Smooth muscle cell (in vitro differentiated cells): ENCODE measurements at regions not wholly inside any gene's neighbourhood (a gene's known extent, or its start where the extent isn't known, plus 50 kb on each side); places are given as distances from the start of the nearest gene placed in this dataset.

Experiments used
- DNase-seq: peaks from one replicate; lab custom pipeline; 2025; ENCODE audit not compliant: unreplicated experiment; lab: John Stamatoyannopoulos, UW
- H2AFZ ChIP-seq: fragments of 200-600 bp; sonication (generic); 2 replicates; pipeline ENCODE4 v1.6.0; 2016; ENCODE audit warnings: antibody characterized with exemption, low read depth, mild to moderate bottlenecking
- H3F3A ChIP-seq: fragments of 200-600 bp; sonication (generic); 2 replicates; pipeline ENCODE4 v1.6.0; 2017; ENCODE audit warnings: antibody characterized with exemption, low read depth
- H3K27ac ChIP-seq: fragments of 200-600 bp; sonication (generic); 2 replicates; pipeline ENCODE4 v1.5.1; 2016; ENCODE audit warnings: low read depth, mild to moderate bottlenecking
- H3K27me3 ChIP-seq: fragments of 200-600 bp; sonication (generic); 2 replicates; pipeline ENCODE4 v1.6.1; 2016; ENCODE audit warnings: low read depth, mild to moderate bottlenecking
- H3K36me3 ChIP-seq: fragments of 200-600 bp; sonication (generic); 2 replicates; pipeline ENCODE4 v1.5.1; 2016; ENCODE audit warnings: low read depth
- H3K4me1 ChIP-seq: fragments of 200-600 bp; sonication (generic); 2 replicates; pipeline ENCODE4 v1.5.1; 2016; ENCODE audit warnings: low read depth
- H3K4me2 ChIP-seq: fragments of 200-600 bp; sonication (generic); 2 replicates; pipeline ENCODE4 v1.6.0; 2016; ENCODE audit warnings: mild to moderate bottlenecking
- H3K4me3 ChIP-seq: fragments of 200-600 bp; sonication (generic); 2 replicates; pipeline ENCODE4 v1.5.1; 2016; ENCODE audit warnings: mild to moderate bottlenecking
- H3K79me2 ChIP-seq: fragments of 200-600 bp; sonication (generic); 2 replicates; pipeline ENCODE4 v1.6.0; 2016; ENCODE audit warnings: low read depth, mild to moderate bottlenecking
- H3K9ac ChIP-seq: fragments of 200-600 bp; sonication (generic); 2 replicates; pipeline ENCODE4 v1.6.0; 2016; ENCODE audit warnings: low read depth
- H3K9me3 ChIP-seq: fragments of 200-600 bp; sonication (generic); replicated peaks from 2 replicates; pipeline ENCODE4 v1.5.1; 2016; ENCODE audit warnings: low read depth
- H4K20me1 ChIP-seq: fragments of 200-600 bp; sonication (generic); 2 replicates; pipeline ENCODE4 v1.6.0; 2016; ENCODE audit warnings: low read depth
- WGBS: methylation state at CpG from one replicate; pipeline ENCODE4 v1.1.7; 2016; ENCODE audit warnings: low lambda C conversion rate; 5-methylcytosine and 5-hydroxymethylcytosine counted together
- TF ChIP-seq, protein P1 (sequence below): fragments of 200-600 bp; sonication (generic); IDR thresholded peaks from 2 replicates; pipeline ENCODE4 v1.5.1; 2017; ENCODE audit warnings: borderline replicate concordance, mild to moderate bottlenecking, antibody characterized with exemption; ENCODE audit not compliant: insufficient read depth, poor library complexity, severe bottlenecking

GRCh38 chr11:70853068-70853769 lies 399.2 kb downstream of the SHANK2 start:
- Histone ChIP-seq H3K9me3 (no peaks in the 10 kb centered on the region), H3K27ac (no peak overlapping the region), H3K79me2 (no peaks in the 10 kb centered on the region), H3K4me1 (no peaks in the 10 kb centered on the region), H3K4me2 (no peak overlapping the region), H3K9ac (no peak overlapping the region), H3K36me3 (no peaks in the 10 kb centered on the region), H2AFZ (no peak overlapping the region), H3K4me3 (no peak overlapping the region), H3F3A (no peaks in the 10 kb centered on the region), H4K20me1 (no peaks in the 10 kb centered on the region), H3K27me3 (no peaks in the 10 kb centered on the region)
- 85% methylated on average over 20 of the region's 20 CpGs for WGBS
- TF ChIP-seq, protein P1, sequence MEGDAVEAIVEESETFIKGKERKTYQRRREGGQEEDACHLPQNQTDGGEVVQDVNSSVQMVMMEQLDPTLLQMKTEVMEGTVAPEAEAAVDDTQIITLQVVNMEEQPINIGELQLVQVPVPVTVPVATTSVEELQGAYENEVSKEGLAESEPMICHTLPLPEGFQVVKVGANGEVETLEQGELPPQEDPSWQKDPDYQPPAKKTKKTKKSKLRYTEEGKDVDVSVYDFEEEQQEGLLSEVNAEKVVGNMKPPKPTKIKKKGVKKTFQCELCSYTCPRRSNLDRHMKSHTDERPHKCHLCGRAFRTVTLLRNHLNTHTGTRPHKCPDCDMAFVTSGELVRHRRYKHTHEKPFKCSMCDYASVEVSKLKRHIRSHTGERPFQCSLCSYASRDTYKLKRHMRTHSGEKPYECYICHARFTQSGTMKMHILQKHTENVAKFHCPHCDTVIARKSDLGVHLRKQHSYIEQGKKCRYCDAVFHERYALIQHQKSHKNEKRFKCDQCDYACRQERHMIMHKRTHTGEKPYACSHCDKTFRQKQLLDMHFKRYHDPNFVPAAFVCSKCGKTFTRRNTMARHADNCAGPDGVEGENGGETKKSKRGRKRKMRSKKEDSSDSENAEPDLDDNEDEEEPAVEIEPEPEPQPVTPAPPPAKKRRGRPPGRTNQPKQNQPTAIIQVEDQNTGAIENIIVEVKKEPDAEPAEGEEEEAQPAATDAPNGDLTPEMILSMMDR = no peak
- DNase-seq = no peak

GRCh38 chr11:70853770-70854108 lies 398.6 kb downstream of the SHANK2 start:
- Histone ChIP-seq H3K9me3 (no peaks in the 10 kb centered on the region), H3K4me3 (no peak overlapping the region), H3K4me2 (no peak overlapping the region), H3K79me2 (no peaks in the 10 kb centered on the region), H3F3A (no peaks in the 10 kb centered on the region), H4K20me1 (no peaks in the 10 kb centered on the region), H3K4me1 (no peaks in the 10 kb centered on the region), H3K27ac (no peak overlapping the region), H3K27me3 (no peaks in the 10 kb centered on the region), H3K36me3 (no peaks in the 10 kb centered on the region), H3K9ac (no peak overlapping the region), H2AFZ (no peak overlapping the region)
- DNase-seq = no peak
- 88% methylated on average over 2 of the region's 2 CpGs for WGBS
- TF ChIP-seq, protein P1 = no peak

DNA sequence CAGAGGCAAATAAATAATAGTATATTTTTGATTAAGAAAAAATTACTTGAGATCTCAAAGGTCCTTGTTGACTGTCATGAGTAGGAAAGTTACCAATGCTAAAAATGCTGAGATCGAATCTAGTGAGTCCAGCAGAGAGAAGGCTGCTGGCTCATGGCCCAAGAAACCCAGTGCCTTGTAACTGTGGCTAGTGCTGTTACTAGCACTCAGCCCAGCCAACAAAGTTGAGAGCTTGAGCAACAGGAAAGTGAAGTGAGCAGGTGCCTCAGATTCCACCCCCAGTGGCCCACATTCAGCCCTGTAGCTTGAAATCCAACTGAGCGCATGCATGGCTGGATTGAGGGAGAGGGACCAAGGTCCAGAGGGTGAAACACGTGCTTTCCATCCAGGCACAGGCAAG lies 398.2 kb downstream of the SHANK2 start:
- no peaks in the 10 kb centered on the region for H4K20me1 ChIP-seq
- no peaks in the 10 kb centered on the region for H3K9me3 ChIP-seq
- no peak overlapping the region for H3K4me3 ChIP-seq
- no peak for DNase-seq
- no peaks in the 10 kb centered on the region for H3K36me3 ChIP-seq
- TF ChIP-seq, protein P1 = no peak
- no peaks in the 10 kb centered on the region for H3K79me2 ChIP-seq
- 92% methylated on average over 3 of the region's 3 CpGs for WGBS
- no peaks in the 10 kb centered on the region for H3K4me1 ChIP-seq
- no peak overlapping the region for H3K27ac ChIP-seq
- no peak overlapping the region for H3K9ac ChIP-seq
- H3K4me2 ChIP-seq = no peak overlapping the region
- H2AFZ ChIP-seq = no peak overlapping the region
- H3K27me3 ChIP-seq = no peaks in the 10 kb centered on the region
- H3F3A ChIP-seq = no peaks in the 10 kb centered on the region

DNA sequence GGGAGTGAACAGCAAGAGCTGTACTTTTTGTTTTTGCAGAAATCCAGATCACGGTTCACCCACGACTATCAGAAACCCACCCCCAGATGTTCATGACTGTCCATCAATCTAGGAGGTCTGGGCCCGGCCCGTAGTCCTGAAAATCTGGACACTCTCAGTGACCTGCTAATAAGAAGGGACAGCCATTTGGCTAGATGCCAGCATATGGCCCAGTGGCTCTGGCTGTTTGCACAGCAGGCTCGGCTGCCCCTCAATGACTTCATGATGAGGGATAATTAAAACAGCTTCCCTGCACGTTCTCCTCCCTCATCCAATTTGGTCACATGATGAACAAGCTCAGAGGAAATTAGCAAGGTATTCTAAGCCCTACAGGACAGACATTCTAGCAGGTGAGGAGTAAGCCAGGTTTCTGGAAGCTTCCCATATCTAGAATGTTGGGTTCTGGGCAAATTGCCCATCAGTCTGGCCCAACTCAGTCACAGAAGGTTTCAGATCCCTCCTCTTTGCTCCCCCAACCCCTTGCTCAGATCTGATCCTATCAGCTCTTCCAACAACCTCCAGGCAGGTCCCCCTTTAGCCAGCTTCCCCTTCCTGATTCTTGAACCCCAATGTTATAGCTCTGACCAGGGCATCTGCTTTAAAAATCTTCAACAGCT lies 397.3 kb downstream of the SHANK2 start:
- no peaks in the 10 kb centered on the region for H3K4me1 ChIP-seq
- no peaks in the 10 kb centered on the region for H4K20me1 ChIP-seq
- no peak overlapping the region for H3K9ac ChIP-seq
- no peaks in the 10 kb centered on the region for H3F3A ChIP-seq
- no peak overlapping the region for H3K4me3 ChIP-seq
- TF ChIP-seq, protein P1 = no peak
- H3K27me3 ChIP-seq = no peaks in the 10 kb centered on the region
- H3K4me2 ChIP-seq = no peak overlapping the region
- H3K27ac ChIP-seq = no peak overlapping the region
- no peaks in the 10 kb centered on the region for H3K79me2 ChIP-seq
- no peaks in the 10 kb centered on the region for H3K9me3 ChIP-seq
- WGBS = 73% methylated on average over 6 of the region's 6 CpGs
- H2AFZ ChIP-seq = no peak overlapping the region
- DNase-seq = no peak
- no peaks in the 10 kb centered on the region for H3K36me3 ChIP-seq
